ENCODE measurements at regions not wholly inside any gene's neighbourhood (a gene's known extent, or its start where the extent isn't known, plus 50 kb on each side); places are given as distances from the start of the nearest gene placed in this dataset.
A peak's percentile ranks its signal among the peaks of the same experiment; 100 is the strongest.

DNA sequence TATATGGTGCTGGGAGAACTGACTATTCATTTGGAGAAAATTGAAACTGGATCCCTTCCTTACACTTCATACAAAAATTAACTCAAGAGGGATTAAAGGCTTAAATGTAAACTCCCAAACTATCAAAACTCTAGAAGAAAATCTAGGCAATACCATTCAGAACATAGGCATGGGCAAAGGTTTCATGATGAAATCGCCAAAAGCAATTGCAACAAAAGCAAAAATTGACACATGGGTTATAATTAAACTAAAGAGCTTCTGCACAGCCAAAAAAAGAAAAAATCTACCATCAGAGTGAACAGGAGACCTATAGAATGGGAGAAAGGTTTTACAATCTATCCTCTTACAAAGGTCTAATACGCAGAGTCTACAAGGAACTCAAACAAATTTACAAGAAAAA, 851.3 kb upstream of the MAN1A1 start:
- H3K4me1 Mint-ChIP-seq: no peaks in the 10 kb centered on the region

GRCh38 chr6:120198033-120198432, 848.5 kb upstream of the MAN1A1 start:
- H3K9me3 Mint-ChIP-seq: no peaks in the 10 kb centered on the region
- no peaks in the 10 kb centered on the region for H3K27me3 Mint-ChIP-seq
- no peaks in the 10 kb centered on the region for H3K4me1 Mint-ChIP-seq
- DNase-seq (ENCODE audit: low spot score in 2 of 2) (no peak), ATAC-seq (ENCODE audit: low read depth) (no peak)
- no peaks in the 10 kb centered on the region for H3K36me3 Mint-ChIP-seq
- no peak overlapping the region for H3K4me3 Mint-ChIP-seq
- no peak overlapping the region for H3K27ac Mint-ChIP-seq

More for the DNA sequence above, 851.3 kb upstream of the MAN1A1 start:
- ATAC-seq (ENCODE audit: low read depth) (no peak), DNase-seq (ENCODE audit: low spot score in 2 of 2) (no peak)
- Mint-ChIP-seq H3K27ac (no peak overlapping the region), H3K9me3 (no peaks in the 10 kb centered on the region), H3K4me3 (no peak overlapping the region), H3K27me3 (no peaks in the 10 kb centered on the region), H3K36me3 (no peaks in the 10 kb centered on the region)

DNA sequence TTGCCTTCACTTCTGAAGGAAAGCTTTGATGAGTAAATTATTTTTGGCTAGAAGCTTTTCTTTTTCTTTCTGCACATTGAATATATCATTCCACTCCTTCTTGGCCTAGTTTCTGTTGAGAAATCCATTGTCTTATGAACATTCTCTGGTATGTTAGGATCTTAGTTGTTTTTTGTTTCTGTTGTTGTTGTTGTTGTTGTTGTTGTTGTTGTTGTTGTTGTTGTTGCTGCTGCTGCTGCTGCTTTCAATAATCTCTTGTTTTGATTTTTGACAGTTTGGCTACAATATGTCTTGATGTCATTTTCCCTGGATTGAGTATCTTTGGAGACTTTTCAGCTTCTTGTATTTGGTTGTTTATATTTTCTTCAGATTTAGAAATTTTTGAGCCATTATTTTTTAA, 836.5 kb upstream of the MAN1A1 start:
- H3K27me3 Mint-ChIP-seq: peaks cover 3% of the 10 kb centered on the region
- H3K36me3 Mint-ChIP-seq: no peaks in the 10 kb centered on the region
- H3K9me3 Mint-ChIP-seq: no peaks in the 10 kb centered on the region
- H3K4me3 Mint-ChIP-seq: no peak overlapping the region
- ATAC-seq (ENCODE audit: low read depth) (no peak), DNase-seq (ENCODE audit: low spot score in 2 of 2) (no peak)
- H3K27ac Mint-ChIP-seq: no peak overlapping the region
- no peaks in the 10 kb centered on the region for H3K4me1 Mint-ChIP-seq

- Mint-ChIP-seq H3K9me3 (no peaks in the 10 kb centered on the region), H3K36me3 (no peaks in the 10 kb centered on the region), H3K27me3 (no peaks in the 10 kb centered on the region), H3K27ac (no peak overlapping the region), H3K4me3 (no peak overlapping the region), H3K4me1 (peaks cover 2% of the 10 kb centered on the region)
- no peak for DNase-seq (ENCODE audit: low spot score in 2 of 2)
- no peak for ATAC-seq (ENCODE audit: low read depth)
Observed at GRCh38 chr6:120173250-120173649, 823.7 kb upstream of the MAN1A1 start.

DNA sequence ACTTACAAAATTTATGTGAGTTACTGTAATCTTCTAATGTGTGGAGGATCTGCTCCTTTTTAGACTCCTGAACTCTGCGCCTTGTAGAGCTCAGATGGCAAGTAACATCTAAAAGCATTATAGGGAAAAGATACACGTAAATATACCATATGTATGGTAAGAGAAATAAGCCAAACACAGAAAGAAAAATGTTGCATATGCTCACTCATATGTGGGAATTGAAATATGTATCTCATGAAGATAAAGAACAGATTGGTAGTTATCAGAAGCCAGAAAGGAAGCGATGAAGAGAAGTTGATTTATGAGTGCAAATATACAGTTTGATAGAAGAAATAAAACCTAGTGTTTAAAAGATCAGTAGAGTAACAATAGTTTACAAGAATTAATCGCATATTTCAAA, 815.0 kb upstream of the MAN1A1 start:
- ATAC-seq (ENCODE audit: low read depth) (no peak), DNase-seq (ENCODE audit: low spot score in 2 of 2) (no peak)
- Mint-ChIP-seq H3K4me1 (no peaks in the 10 kb centered on the region), H3K27me3 (no peaks in the 10 kb centered on the region), H3K36me3 (no peaks in the 10 kb centered on the region), H3K27ac (no peak overlapping the region), H3K4me3 (no peak overlapping the region), H3K9me3 (no peaks in the 10 kb centered on the region)

DNA sequence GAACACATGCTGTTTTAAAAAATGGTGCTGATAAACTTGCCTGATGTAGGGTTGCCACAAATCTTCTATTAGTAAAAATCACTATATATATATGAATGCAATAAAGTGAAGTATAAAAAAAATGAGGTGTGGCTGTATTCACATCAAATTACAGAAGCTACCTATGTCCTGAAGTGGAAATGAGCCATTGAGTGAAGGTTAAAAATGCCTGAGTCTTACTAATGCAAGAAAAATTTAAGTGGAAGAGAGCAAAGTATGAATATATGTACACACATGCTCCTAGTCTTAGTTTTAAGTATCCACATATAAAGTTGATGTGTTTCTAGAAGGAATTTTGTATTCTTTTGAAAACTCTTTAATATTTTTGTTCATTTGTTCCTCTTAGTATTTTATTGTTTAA, 808.3 kb upstream of the MAN1A1 start:
- Mint-ChIP-seq H3K36me3 (no peaks in the 10 kb centered on the region), H3K9me3 (peaks cover 2% of the 10 kb centered on the region), H3K4me1 (no peaks in the 10 kb centered on the region), H3K27ac (no peak overlapping the region), H3K4me3 (no peak overlapping the region), H3K27me3 (no peaks in the 10 kb centered on the region)
- ATAC-seq (ENCODE audit: low read depth) (no peak), DNase-seq (ENCODE audit: low spot score in 2 of 2) (no peak)

GRCh38 chr6:120147071-120147871, 797.7 kb upstream of the MAN1A1 start:
- Mint-ChIP-seq H3K4me3 (no peak overlapping the region), H3K9me3 (peaks cover 12% of the 10 kb centered on the region), H3K4me1 (peaks cover 5% of the 10 kb centered on the region), H3K27me3 (no peaks in the 10 kb centered on the region), H3K36me3 (peaks cover 3% of the 10 kb centered on the region), H3K27ac (no peak overlapping the region)
- DNase-seq (ENCODE audit: low spot score in 2 of 2): no peak
- ATAC-seq (ENCODE audit: low read depth): no peak

DNA sequence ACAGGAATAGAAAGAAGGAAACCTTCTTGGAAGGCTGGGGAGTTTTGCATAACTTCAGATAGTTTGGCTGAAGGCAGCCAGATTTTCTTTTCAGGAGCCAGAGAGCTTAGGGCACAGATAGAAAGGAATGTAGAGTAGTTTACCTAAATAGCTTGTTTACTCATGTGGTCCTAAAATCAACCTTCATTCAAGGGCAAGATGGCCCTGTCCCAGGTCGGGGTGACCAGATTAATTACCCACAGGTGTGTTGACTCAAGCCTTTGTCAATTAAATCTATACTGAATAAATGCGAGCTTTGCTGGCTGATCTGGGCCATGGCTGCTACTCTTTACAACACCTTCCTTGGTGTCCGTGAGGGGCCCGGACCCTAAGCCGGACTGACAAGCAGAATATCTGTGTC, 792.0 kb upstream of the MAN1A1 start:
- Mint-ChIP-seq H3K36me3 (no peaks in the 10 kb centered on the region), H3K4me3 (no peak overlapping the region), H3K27me3 (no peaks in the 10 kb centered on the region), H3K27ac (no peak overlapping the region), H3K4me1 (no peaks in the 10 kb centered on the region), H3K9me3 (peaks cover 2% of the 10 kb centered on the region)
- DNase-seq (ENCODE audit: low spot score in 2 of 2) (no peak), ATAC-seq (ENCODE audit: low read depth) (no peak)

GRCh38 chr6:120137492-120137891, 787.9 kb upstream of the MAN1A1 start:
- H3K9me3 Mint-ChIP-seq: peaks cover 4% of the 10 kb centered on the region
- peaks cover 3% of the 10 kb centered on the region for H3K4me1 Mint-ChIP-seq
- ATAC-seq (ENCODE audit: low read depth) (no peak), DNase-seq (ENCODE audit: low spot score in 2 of 2) (no peak)
- H3K27ac Mint-ChIP-seq: peak overlapping the region; percentile 41
- no peaks in the 10 kb centered on the region for H3K27me3 Mint-ChIP-seq
- no peaks in the 10 kb centered on the region for H3K36me3 Mint-ChIP-seq
- H3K4me3 Mint-ChIP-seq: no peak overlapping the region

DNA sequence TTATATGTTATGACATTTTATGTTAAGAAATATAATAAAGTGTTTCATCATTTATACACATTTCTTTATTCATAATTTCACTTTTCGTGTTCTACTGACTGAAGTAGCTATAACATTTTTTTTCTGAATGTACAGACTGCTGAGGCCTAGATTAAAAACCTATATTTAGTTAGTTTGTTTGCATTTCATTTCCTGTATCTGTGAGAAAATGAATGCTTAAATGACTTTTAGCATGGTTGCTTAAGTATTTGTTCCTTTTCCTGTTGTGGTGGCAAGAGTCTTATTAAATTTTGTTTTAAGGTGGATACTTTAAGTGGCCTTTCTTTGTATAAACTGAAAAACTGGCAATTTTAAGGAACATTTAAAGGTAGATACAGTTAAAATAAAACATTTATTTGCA, 779.7 kb upstream of the MAN1A1 start:
- DNase-seq (ENCODE audit: low spot score in 2 of 2) (no peak), ATAC-seq (ENCODE audit: low read depth) (no peak)
- Mint-ChIP-seq H3K36me3 (no peaks in the 10 kb centered on the region), H3K4me1 (peaks cover 12% of the 10 kb centered on the region), H3K27me3 (no peaks in the 10 kb centered on the region), H3K27ac (no peak overlapping the region), H3K9me3 (peaks cover 7% of the 10 kb centered on the region), H3K4me3 (no peak overlapping the region)

DNA sequence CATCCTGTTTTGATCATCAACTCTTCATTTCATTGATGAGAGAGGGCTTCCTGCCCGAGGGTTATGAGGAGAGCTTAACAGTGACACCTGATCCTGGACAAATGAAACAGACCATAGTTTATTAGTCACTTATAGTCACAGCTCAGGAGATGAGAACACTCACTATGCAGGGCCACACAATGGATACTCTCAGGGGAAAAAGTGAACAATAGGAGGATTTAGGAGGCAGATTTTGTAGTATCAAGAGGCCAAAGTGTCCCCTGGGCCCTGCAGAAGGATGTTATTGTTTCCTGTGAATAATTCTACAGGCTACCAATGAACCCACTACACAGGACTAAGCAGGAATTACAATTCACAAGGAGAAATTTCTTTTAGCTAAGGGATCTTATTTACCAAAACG, 772.8 kb upstream of the MAN1A1 start:
- Mint-ChIP-seq H3K27ac (no peak overlapping the region), H3K27me3 (no peaks in the 10 kb centered on the region), H3K36me3 (no peaks in the 10 kb centered on the region), H3K9me3 (peaks cover 2% of the 10 kb centered on the region), H3K4me1 (peaks cover 9% of the 10 kb centered on the region), H3K4me3 (no peak overlapping the region)
- DNase-seq (ENCODE audit: low spot score in 2 of 2) (no peak), ATAC-seq (ENCODE audit: low read depth) (no peak)

GRCh38 chr6:120116343-120116742, 766.8 kb upstream of the MAN1A1 start:
- peak overlapping the region; percentile 24 for H3K27ac Mint-ChIP-seq
- peaks cover 6% of the 10 kb centered on the region for H3K4me1 Mint-ChIP-seq
- H3K36me3 Mint-ChIP-seq: no peaks in the 10 kb centered on the region
- ATAC-seq (ENCODE audit: low read depth) (peak; percentile 43), DNase-seq (ENCODE audit: low spot score in 2 of 2) (no peak)
- no peak overlapping the region for H3K4me3 Mint-ChIP-seq
- no peaks in the 10 kb centered on the region for H3K27me3 Mint-ChIP-seq
- H3K9me3 Mint-ChIP-seq: no peaks in the 10 kb centered on the region

- H3K27me3 Mint-ChIP-seq: no peaks in the 10 kb centered on the region
- H3K36me3 Mint-ChIP-seq: no peaks in the 10 kb centered on the region
- H3K27ac Mint-ChIP-seq: no peak overlapping the region
- H3K9me3 Mint-ChIP-seq: no peaks in the 10 kb centered on the region
- no peak overlapping the region for H3K4me3 Mint-ChIP-seq
- peaks cover 6% of the 10 kb centered on the region for H3K4me1 Mint-ChIP-seq
- ATAC-seq (ENCODE audit: low read depth) (no peak), DNase-seq (ENCODE audit: low spot score in 2 of 2) (no peak)
Observed at GRCh38 chr6:120112980-120113379, 763.4 kb upstream of the MAN1A1 start.

GRCh38 chr6:120111001-120111400, 761.4 kb upstream of the MAN1A1 start:
- ATAC-seq (ENCODE audit: low read depth) (no peak), DNase-seq (ENCODE audit: low spot score in 2 of 2) (no peak)
- H3K4me1 Mint-ChIP-seq: no peaks in the 10 kb centered on the region

GRCh38 chr6:120108061-120108795, 758.7 kb upstream of the MAN1A1 start:
- Mint-ChIP-seq H3K4me1 (no peaks in the 10 kb centered on the region), H3K27ac (no peak overlapping the region), H3K36me3 (no peaks in the 10 kb centered on the region), H3K9me3 (no peaks in the 10 kb centered on the region), H3K4me3 (no peak overlapping the region), H3K27me3 (no peaks in the 10 kb centered on the region)
- no peak for DNase-seq (ENCODE audit: low spot score in 2 of 2)
- ATAC-seq (ENCODE audit: low read depth): no peak

More at GRCh38 chr6:120111001-120111400, 761.4 kb upstream of the MAN1A1 start:
- no peaks in the 10 kb centered on the region for H3K27me3 Mint-ChIP-seq
- H3K9me3 Mint-ChIP-seq: no peaks in the 10 kb centered on the region
- no peak overlapping the region for H3K4me3 Mint-ChIP-seq
- H3K27ac Mint-ChIP-seq: no peak overlapping the region
- H3K36me3 Mint-ChIP-seq: no peaks in the 10 kb centered on the region

Measured in memory B cell (primary cell).